GM13977 (cell line): ENCODE measurements at regions not wholly inside any gene's neighbourhood (a gene's known extent, or its start where the extent isn't known, plus 50 kb on each side); places are given as distances from the start of the nearest gene placed in this dataset.
"Not testable (repeated sequence)": the region's sequence is repeated elsewhere in the genome, so short reads cannot be mapped to it uniquely, and the experiment has no call there.

ENCODE experiments used
- DNase-seq: peaks from one replicate; pipeline ENCODE4 v3.0.0; 2012; ENCODE audit warnings: low spot score
- in situ Hi-C: fragments of 300-500 bp; cut with MboI; formaldehyde crosslinking; loops from one replicate; pipeline ENCODE4 v1.12.0; 2022; ENCODE audit warnings: low sequenced_read_pairs, low pct_unique_long_range_greater_than_20kb, mixed read lengths, inconsistent platforms; ENCODE audit not compliant: unreplicated experiment
- TF ChIP-seq, protein P1 (sequence below): IDR thresholded peaks from 2 replicates; pipeline ENCODE4 v1.5.1; 2012; ENCODE audit warnings: mild to moderate bottlenecking, control low read depth; ENCODE audit not compliant: insufficient read depth; ENCODE audit errors: extremely low read depth, missing control alignments

DNA sequence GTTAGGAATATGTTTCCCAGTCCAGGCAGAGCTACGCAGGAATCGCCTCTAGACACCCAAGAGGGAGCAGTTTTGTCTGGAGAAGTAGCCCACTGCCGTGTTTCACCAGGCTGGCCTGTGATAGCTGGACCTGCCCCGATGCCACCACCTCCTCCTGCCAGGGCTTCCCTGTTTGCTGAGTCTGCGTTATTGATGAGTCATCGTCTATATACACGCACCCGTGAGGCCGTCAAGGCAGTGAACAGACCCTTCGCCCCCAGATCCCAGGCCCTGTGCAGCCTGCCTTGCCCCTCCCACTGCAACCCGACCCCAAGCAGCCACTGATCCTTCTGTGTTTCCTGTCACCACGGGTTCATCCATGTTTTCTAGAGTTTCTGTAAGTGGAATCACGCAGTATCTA is 141.9 kb downstream of the IGLL1 start:
- in situ Hi-C loops = no loop called here
- TF ChIP-seq, protein P1, sequence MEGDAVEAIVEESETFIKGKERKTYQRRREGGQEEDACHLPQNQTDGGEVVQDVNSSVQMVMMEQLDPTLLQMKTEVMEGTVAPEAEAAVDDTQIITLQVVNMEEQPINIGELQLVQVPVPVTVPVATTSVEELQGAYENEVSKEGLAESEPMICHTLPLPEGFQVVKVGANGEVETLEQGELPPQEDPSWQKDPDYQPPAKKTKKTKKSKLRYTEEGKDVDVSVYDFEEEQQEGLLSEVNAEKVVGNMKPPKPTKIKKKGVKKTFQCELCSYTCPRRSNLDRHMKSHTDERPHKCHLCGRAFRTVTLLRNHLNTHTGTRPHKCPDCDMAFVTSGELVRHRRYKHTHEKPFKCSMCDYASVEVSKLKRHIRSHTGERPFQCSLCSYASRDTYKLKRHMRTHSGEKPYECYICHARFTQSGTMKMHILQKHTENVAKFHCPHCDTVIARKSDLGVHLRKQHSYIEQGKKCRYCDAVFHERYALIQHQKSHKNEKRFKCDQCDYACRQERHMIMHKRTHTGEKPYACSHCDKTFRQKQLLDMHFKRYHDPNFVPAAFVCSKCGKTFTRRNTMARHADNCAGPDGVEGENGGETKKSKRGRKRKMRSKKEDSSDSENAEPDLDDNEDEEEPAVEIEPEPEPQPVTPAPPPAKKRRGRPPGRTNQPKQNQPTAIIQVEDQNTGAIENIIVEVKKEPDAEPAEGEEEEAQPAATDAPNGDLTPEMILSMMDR = no peak
- DNase-seq = no peak

DNA sequence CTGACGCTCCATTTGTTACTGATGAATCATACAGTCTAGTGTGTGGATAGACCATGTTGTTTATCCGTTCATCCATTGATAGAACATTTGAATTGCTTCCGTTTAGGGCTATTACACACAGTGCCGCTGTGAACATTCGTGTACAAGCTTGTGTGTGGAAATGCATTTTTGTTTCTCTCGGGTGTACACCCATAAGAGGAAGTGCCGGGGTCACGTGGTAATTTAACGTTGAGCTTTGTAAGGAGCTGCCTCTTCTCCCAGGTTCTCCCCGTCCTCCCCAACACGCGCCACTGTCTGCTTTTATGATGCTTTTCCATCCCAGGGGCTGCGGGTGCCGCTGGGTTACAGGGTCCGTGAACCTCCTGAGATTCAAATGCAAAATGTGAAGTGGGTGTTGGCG is 142.3 kb downstream of the IGLL1 start:
- in situ Hi-C loops = no loop called here
- no peak for DNase-seq
- TF ChIP-seq, protein P1 = no peak

DNA sequence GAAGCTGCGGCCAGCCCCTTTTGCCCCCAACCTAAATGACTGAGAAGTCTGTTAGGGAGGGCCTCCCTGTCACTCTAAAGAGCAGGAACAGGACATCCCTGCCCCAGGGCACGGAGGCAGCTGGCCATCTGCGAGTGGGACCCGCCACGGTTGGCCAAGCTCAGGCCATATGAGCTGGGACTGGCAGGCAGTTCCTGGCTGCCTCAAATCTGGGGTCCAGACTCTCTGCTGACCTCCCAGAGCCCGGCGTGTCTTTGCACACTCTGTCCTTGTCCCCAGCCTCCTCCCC is 143.0 kb downstream of the IGLL1 start:
- in situ Hi-C loops, DNase-seq: not testable (repeated sequence)

DNA sequence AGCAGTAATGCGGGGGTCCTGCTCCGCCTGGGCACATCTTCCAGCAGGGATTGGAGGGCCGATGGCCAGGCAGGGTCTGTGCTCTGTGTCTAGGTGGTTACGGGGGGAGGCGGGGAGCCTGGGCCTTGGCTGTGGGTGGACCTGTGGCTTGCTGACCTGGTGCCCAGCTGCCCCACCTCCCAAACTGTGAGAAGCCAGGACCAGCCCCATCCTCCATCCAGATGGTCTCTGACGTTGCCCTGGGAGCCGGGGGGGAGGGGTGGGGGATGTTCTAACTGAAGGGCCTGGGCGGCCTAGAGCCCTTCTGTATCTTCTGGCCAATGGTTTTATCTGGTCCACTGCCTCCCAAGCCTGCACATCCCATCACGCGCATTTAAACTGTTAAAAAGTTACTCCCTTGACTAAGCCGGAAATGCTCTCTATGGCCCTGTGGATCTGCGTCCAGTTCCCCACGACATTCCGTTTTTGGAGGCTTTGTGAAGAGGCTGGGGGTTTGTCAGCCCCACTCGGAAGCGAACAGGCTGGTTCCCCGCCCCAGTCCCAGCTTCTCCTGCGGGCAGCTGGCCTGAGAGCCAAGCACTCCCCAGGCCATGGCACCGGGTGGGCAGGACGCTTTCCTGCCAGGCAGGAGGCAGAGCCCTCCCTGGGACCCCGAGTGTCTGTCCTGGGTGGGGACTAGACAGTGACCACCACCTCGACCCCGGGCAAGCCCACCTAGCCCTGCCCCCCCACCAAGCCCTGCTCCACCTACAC is 143.6 kb downstream of the IGLL1 start:
- DNase-seq, in situ Hi-C loops: not testable (repeated sequence)

DNA sequence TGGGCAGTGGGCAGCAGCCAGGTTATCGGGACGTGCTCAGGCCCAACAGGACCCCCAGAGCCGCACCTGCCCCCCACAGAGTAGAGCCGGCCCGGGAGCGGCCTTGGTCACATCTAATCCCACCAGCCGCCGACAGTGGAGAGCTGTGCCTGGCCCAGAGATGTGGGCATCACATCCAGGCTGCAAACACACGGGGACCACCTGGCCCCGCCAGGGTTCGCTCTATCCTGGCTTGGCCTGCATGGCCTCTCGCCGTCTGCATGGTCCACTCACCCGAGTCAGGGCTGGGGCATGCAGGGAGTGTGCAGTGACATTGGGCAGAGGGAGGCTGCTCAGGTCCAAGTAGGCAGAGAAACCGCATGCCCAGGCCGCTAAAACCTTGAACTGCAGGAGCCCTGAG is 144.9 kb downstream of the IGLL1 start:
- DNase-seq, in situ Hi-C loops: not testable (repeated sequence)

DNA sequence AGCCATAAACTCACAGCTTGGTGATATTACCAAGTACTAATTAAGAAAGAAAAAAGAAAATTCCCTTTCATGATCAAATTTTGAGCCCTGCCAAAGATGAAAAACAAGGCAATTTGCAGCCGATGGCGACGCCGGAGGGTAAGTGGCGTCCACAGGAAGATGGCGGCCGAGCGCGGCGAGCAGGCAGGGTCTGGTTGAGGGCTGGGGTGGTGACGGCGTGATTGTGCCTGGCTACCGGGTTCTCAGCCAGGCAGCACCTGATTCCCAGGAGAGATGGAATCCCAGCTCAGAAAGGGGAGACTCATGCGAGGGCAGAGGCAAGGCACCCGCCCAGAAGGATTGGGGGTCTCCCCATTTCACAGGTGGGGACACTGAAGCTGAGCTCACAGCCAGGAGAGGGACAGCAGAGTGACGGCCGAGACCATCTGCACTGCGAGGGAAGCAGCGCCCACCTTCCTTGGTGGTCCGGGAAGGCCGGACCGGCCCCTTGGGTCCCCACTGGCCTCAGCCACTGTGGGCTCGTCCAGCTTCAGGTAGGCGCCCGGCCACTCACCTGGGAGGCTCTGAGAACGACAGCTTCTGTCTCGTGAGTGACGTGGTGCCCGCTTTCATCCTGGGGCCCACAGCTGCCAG is 145.8 kb downstream of the IGLL1 start:
- in situ Hi-C loops = not testable (repeated sequence)

DNA sequence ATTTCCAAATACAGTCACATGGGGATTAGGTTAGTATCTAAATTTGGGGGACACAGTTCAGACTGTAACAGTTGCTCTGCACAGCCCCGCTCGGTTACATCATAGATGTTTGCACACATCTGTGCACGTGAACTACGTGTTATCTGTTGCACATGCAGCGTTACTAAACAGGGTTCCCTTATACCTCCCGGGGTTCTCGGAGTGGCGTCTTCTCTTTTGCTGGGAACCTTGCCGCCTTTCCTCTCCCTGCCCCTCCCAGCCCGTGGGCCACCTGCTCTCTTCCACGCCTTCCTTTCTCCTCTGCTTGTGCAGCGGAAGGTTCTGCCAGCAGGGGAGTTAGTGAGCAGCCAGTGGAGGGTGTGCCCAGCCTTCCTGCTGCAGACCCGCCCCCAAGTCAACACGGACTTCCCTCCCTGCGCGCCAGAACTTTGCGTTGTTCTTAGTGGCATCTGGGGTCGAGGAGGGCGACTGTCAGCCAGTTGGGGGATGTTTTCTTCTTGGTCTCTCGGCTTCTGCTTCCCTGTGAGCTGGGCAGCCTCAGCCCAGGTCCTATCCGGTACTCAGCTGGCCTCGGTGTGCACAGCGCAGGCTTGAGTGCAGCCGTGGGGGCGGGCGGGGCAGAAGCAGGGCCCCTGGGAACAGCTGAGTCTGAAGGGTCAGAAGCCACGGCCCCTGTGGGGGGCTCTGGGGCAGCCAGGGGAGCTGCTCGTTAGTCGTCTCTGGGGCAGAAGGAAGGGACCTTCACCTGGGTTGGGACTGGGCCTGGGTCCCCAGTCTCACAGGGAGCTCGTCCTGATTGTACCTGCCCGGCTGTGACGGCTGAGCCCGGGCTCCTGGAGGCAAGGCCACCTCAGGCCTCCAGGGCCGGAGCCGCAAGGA is 146.7 kb downstream of the IGLL1 start:
- DNase-seq, in situ Hi-C loops: not testable (repeated sequence)
- TF ChIP-seq, protein P1 = peak; percentile 41

More for the DNA sequence above, 145.8 kb downstream of the IGLL1 start:
- not testable (repeated sequence) for DNase-seq

DNA sequence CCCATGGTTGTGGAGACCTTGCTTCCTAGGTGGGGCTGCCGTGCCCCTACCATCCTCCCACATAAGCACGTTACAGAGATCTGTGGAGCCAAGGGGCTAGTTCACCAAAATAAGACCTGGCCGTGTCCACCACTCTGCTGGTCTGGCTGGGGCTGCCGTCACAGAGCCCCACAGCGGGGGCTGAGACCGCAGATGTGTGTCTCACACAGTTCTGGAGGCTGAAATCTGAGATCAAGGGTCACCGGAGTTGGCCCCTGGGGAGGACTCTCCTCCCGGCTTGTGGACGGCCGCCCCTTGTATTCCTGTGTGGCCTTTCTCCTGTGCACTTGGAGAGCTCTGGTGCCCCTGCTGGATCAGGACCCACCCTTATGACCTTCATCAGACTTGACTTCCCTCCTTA is 147.4 kb downstream of the IGLL1 start:
- in situ Hi-C loops, DNase-seq: not testable (repeated sequence)

DNA sequence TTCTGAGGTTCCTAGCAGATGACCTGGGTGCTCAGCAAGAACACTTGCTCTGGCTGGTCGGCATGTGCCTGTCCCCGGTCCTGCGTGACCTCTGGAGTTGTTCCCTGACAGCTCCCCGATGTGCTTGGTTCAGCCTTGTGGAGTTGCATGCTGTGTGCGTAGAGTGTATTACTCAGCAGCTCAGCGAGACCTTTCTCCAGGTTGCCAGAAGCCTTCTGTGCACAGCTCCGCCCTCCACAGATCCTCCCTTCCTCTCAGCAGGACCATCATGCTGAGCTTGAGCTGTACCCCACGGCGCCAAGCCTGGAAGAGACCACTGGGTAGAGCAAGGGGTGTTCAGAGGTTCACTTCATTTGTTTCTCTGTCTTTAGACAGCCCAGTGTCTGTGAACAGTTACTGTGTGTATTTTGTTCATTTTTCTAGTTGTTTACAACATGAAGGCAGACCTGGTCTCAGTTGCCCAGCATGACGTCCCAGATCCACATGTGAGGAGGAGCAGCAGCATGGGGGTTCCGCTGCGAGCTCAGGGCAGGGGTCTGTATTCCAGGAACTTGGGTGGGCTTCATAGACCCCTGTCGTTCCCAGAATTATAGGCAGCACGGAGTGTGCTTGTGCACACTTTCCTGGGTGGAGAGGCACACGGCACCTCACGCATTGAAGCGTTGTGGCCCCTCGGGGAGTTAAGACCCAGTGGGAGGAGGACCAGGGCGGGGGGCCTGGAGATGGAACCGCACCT is 148.6 kb downstream of the IGLL1 start:
- in situ Hi-C loops = no loop called here
- TF ChIP-seq, protein P1 = no peak
- DNase-seq = no peak

DNA sequence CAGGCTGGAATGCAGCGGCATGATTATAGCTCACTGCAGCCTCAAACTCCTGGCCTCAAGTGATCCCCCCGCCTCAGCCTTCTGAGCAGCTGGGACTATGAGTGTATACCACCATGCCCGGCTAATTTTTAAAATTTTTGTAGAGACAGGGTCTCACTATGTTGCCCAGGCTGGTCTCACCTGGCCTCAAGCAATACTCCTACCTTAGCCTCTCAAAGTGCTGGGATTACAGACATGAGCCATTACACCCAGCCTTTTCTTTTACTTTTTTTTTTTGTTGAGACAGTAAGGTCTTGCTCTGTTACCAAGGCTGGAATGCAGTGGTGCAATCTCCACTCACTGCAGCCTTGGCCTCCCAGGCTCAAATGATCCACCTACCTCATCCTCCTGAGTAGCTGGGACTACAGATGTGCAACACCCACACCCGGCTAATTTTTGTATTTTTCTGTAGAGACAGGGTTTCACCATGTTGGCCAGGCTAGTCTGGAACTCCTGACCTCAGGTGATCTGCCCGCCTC is 155.5 kb downstream of the IGLL1 start:
- DNase-seq, in situ Hi-C loops: not testable (repeated sequence)
